Right lobe of liver (tissue), 4 donors: ENCODE measurements at regions not wholly inside any gene's neighbourhood (a gene's known extent, or its start where the extent isn't known, plus 50 kb on each side); places are given as distances from the start of the nearest gene placed in this dataset.

Experiments
- POLR2A ChIP-seq: fragments of 450-650 bp; IDR thresholded peaks from one replicate; pipeline ENCODE4 v1.6.1; 2017; ENCODE audit warnings: antibody characterized with exemption, mild to moderate bottlenecking
- TF ChIP-seq, protein P1 (sequence below), 4 donors: fragments of 200-600 bp in 3 of 4; fragments of 450-650 bp in 1 of 4; IDR thresholded peaks; one replicate each; pipeline versions ENCODE4 v1.5.1 to v1.8.0; 2016 to 2022; ENCODE audit warnings: antibody characterized with exemption in 4 of 4, mild to moderate bottlenecking in 2 of 4
- donor health status: DM: no; HTN: no; CAD: no.
- donor health status: DM: no; HTN: no; CAD: no.
- donor health status: DM: no; HTN: yes; CAD: no.

DNA sequence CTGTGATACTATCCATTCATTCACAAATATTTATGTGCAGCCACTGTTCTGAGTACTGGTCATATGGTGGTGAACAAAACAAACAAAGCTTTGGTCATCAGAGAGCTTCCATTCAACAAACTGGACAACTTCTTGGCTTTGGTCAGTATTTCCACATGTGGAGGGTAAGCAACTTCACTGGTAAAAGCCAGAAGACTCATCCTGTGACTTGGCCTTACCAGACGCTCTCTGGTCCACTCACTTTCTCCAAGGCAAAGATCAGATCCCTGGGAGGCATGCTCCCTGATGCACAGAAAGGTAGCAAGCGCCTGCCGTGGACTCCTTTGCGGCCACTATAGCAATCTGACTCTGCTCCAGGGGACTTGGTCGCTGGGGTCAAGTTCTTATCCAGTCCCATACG, 179.5 kb downstream of the EN1 start:
- TF ChIP-seq, protein P1, sequence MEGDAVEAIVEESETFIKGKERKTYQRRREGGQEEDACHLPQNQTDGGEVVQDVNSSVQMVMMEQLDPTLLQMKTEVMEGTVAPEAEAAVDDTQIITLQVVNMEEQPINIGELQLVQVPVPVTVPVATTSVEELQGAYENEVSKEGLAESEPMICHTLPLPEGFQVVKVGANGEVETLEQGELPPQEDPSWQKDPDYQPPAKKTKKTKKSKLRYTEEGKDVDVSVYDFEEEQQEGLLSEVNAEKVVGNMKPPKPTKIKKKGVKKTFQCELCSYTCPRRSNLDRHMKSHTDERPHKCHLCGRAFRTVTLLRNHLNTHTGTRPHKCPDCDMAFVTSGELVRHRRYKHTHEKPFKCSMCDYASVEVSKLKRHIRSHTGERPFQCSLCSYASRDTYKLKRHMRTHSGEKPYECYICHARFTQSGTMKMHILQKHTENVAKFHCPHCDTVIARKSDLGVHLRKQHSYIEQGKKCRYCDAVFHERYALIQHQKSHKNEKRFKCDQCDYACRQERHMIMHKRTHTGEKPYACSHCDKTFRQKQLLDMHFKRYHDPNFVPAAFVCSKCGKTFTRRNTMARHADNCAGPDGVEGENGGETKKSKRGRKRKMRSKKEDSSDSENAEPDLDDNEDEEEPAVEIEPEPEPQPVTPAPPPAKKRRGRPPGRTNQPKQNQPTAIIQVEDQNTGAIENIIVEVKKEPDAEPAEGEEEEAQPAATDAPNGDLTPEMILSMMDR (IDR thresholded peaks at IDR 0.05), result no peak
- TF ChIP-seq POLR2A, result no peak
